NOMO-1 treated with dmso at 0.1 percent for 144 hours (cell line): ENCODE measurements at regions not wholly inside any gene's neighbourhood (a gene's known extent, or its start where the extent isn't known, plus 50 kb on each side); places are given as distances from the start of the nearest gene placed in this dataset.
"Not testable (repeated sequence)": the region's sequence is repeated elsewhere in the genome, so short reads cannot be mapped to it uniquely, and the experiment has no call there.

Experiments used
- DNase-seq: peaks from one replicate; lab custom pipeline; 2025; ENCODE audit not compliant: unreplicated experiment; lab: John Stamatoyannopoulos, UW

DNA sequence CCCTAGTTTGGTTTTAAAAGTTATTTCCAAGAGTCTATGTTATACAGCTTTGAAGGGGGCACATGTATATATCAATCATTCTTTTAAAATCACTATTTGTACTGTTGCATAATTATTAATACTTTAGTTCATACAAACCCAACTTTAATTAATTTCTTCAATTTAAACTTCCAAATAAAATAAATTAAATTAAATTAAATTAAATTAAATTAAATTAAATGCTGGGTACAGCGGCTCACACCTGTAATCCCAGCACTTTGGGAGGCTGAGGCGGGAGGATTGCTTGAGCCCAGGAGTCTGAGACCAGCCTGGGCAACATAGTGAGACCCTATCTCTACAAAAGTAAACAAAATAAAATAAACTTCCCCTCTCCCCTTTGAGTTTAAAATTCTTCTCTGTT is 98.9 kb upstream of the MYO10 start:
- DNase-seq: not testable (repeated sequence)

- DNase-seq: no peak
Observed at GRCh38 chr5:17037751-17038150, 101.7 kb upstream of the MYO10 start.

DNA sequence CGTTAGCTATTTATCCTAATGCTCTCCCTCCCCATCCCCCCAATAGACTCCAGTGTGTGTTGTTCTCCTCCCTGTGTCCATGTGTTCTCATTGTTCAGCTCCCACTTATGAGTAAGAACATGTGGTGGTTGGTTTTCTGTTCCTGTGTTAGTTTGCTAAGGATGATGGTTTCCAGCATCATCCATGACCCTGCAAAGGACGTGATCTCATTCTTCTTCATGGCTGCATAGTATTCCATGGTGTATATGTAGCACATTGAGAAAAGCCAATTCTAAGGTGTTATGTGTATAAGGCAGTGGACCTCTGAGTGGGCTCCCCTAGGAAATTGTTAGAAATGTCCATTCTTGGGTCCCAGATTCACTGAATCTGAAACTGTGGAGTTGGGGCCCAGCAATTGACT is 103.1 kb upstream of the MYO10 start:
- DNase-seq: no peak

- DNase-seq: no peak
Observed at GRCh38 chr5:17042041-17042440, 106.0 kb upstream of the MYO10 start.

- DNase-seq: no peak
Observed at GRCh38 chr5:17046320-17046719, 110.2 kb upstream of the MYO10 start.

DNA sequence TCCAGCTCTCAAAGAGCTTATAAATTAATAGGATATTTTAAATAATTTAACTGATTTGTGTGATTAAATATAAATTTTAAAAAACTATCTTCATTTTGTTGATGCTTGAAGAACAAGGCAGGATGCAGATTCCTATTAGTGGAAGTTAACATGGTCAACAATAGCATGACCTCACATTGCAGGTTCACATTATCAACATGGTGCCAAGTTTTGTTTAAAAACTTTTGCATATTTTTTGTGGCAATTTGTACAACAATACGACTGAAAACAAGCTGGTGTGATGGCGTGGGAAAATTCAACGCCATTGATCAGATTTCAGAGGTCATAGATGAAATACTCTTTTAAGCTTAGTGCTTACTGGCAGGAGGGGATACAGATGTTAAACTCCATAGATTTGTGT is 114.1 kb upstream of the MYO10 start:
- DNase-seq: no peak

DNA sequence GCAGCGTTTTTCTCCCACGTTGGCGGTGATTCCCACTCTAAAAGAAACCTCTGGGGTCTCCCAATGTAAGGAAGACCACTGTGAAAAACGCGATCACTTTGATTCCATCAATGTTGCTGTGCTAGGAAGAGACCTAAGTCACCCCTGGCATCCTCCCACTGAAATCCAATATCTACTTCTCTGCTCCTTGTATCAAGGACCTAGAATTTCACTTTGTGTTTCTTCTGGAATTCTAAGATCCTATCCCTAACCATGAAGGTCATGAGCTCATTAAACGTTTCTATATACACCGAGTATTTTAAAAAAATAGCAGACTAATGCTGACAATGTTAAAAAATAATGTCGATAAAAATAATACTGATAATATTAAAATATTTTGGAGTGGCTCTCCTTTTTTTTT is 118.8 kb upstream of the MYO10 start:
- no peak for DNase-seq

- DNase-seq: no peak
Observed at GRCh38 chr5:17056141-17056631, 120.1 kb upstream of the MYO10 start.

- no peak for DNase-seq
Observed at GRCh38 chr5:17058438-17058837, 122.3 kb upstream of the MYO10 start.

GRCh38 chr5:17061973-17062470 is 125.9 kb upstream of the MYO10 start:
- DNase-seq: no peak

- not testable (repeated sequence) for DNase-seq
Observed at GRCh38 chr5:17062741-17063140, 126.7 kb upstream of the MYO10 start.

DNA sequence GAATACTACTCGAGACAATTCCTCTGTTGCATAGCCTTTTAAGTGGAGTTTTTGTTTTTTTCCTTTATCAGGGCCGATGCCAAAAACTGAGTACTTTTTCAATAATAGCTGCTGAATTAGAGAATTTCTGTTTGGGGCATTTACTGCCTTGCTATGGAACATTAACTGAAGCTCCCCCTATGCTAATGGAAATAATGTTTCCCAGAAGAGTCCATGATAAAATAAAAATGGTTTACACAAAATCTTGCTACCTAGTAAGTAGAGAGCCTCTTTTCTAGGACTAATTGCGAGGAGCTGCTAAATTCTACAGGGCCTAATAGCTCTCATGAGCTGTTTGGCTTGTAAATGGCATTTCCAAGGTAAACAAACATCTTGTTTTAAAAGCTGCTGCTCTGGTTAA is 128.2 kb upstream of the MYO10 start:
- no peak for DNase-seq

- DNase-seq: no peak
Observed at GRCh38 chr5:17065458-17065857, 129.4 kb upstream of the MYO10 start.

DNA sequence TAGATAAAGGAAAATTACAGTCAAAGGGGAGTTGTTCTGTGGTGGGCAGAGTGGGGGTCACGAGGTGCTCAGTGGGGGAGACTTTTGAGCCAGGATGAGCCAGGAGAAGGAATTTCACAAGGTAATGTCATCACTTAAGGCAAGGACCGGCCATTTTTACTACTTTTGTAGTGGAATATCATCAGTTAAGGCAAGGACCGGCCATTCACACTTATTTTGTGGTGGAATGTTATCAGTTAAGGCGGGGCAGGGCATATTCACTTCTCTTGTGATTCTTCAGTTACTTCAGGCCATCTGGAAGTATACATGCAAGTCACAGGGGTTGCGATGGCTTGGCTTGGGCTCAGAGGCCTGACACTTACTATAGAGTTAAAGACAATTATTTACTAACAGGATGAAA is 129.9 kb upstream of the MYO10 start:
- not testable (repeated sequence) for DNase-seq

GRCh38 chr5:17067657-17068392 is 131.7 kb upstream of the MYO10 start:
- DNase-seq: no peak

DNA sequence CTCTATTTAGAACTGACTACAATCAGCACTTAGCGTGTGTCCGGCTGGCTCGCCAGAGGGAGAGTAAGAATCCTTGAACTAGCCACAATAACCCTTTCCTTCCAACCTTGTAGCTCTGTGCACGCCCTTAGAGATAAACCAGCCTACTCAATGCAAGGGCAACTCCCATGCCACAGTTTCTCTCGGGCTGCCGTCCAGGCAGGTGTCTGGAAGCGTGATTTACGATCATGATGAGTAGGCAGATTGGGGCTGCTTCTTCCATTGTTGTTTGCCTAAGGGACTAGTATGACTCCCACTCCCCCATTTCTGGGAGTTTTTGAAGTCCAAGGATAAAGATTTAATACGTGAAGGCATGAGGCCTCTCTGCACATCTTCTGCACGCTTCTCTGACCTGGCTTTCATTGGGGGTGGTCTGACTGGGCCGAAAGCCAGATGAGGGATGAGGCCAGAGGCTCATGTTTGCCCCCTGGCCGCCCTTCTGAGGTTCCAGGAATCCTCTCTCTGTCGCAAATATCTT is 134.0 kb upstream of the MYO10 start:
- DNase-seq: no peak

DNA sequence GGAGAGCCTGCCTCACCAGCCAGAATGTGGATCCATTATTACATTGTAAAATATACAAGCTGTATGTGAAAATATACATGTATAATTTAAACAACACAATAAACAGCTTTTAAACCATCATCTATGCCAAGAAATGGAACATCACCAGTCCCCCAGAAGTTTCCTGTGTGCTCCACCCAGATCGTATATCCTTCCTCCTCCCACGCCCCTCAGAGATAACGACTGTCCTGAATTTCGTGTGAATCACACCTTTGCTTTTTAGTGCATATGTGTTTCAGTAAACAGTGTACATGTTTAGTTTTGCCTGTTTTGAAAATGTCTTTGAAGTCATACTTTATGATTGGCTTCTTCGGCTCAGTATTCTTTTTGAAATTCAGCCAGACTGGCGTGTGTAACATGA is 134.6 kb upstream of the MYO10 start:
- DNase-seq: no peak

GRCh38 chr5:17075236-17075635 is 139.1 kb upstream of the MYO10 start:
- no peak for DNase-seq

- no peak for DNase-seq
Observed at GRCh38 chr5:17076272-17076671, 140.2 kb upstream of the MYO10 start.

DNA sequence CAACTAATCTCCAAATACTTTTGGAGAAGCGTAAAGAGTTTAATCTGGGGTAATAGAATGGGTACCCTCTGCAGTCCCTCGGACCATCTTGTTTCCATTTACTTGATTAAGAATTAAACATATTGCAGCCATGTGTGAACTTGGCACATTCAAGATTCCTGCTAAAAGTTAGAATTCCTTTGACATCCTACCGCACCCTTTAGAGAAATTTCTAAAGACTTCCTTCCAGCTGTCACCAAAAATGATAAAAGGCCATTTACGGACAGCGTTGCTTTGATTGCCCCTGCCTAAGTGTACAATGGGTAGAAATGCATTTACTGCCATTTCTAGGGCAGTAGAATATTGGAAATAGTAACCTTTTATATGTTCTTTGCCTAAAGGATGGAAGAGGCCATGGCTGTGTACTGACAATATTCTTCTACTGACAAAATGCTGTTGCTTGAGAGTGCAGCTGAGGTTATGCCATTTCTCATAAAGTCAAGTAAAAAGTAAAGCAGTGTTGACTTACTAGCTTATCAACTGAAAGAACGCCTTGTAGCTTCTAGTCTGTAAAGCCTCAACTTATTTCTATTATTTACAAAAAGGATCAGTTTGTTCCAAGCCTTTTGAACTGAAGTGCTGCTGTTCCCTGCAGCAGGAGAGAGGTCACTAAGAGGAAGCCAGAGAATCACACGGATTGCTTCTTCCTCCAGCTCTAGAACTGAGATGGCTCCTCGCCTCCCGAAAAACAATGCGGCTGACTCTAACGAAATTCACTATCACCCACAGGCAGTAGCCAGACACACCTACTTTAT is 139.8 kb upstream of the BASP1 start:
- DNase-seq: no peak

DNA sequence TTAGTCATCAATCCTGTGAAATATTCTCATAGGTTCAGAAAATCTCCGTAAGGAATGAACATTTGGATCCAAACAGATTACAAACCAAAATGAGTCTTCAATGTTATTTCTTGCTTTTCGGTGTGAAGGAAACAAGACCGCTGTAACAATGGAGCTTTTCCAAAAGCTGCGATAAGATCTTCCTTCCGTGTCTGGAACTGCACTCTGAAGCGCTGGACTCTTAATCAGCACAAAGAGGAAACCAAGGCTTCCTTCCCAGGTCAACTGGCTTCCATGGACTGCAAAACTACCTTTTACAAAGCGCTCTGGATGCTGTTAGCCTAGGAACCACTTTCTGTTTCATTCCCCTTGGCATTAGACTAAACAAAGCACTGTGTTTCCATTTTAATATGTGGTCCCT is 137.9 kb upstream of the BASP1 start:
- no peak for DNase-seq

GRCh38 chr5:17080361-17080760 is 137.1 kb upstream of the BASP1 start:
- no peak for DNase-seq
